ENCODE measurements at regions not wholly inside any gene's neighbourhood (a gene's known extent, or its start where the extent isn't known, plus 50 kb on each side); places are given as distances from the start of the nearest gene placed in this dataset.
A peak's percentile ranks its signal among the peaks of the same experiment; 100 is the strongest.

- WGBS (ENCODE audit: low lambda C conversion rate): 74% methylated on average over 2 of the region's 2 CpGs
- CTCF ChIA-PET: no interaction called here
Measured at GRCh38 chr20:11453430-11453829, 464.3 kb upstream of the BTBD3 start.

GRCh38 chr20:11454966-11455799, 462.5 kb upstream of the BTBD3 start:
- no peak for DNase-seq
- Histone ChIP-seq H3K27me3 (ENCODE audit: insufficient read depth) (no peaks in the 10 kb centered on the region), H3K9me3 (no peaks in the 10 kb centered on the region), H3K9me2 (no peaks in the 10 kb centered on the region), H3K36me3 (replicated peaks in 1 of 2; ENCODE audit: control insufficient read depth in 1 of 2, insufficient read depth in 2 of 2, low read length in 1 of 2) (no peaks in the 10 kb centered on the region), H3K79me2 (ENCODE audit: insufficient read depth) (no peaks in the 10 kb centered on the region), H2AFZ (ENCODE audit: low read depth) (peak overlapping the region; percentile 76; the same call in 1 of the 2 replicates), H4K20me1 (ENCODE audit: insufficient read depth) (no peaks in the 10 kb centered on the region), H3K9ac (no peak overlapping the region; the same call in 1 of the 2 replicates), H3K27ac (ENCODE audit: low read depth in 2 of 2, low read length in 1 of 2) (peak overlapping the region in 1 of 2 experiments; percentile 55; a peak in 1 of 4 replicates), H3K4me2 (peak overlapping the region; percentile 62), H3K4me1 (ENCODE audit: control insufficient read depth in 1 of 2, insufficient read depth in 2 of 2, low read depth in 1 of 2, low read length in 1 of 2) (peaks cover 0 to 30% of the 10 kb centered on the region in 2 experiments; a peak in 2 of 4 replicates), H3F3A (replicated peaks; ENCODE audit: insufficient read depth) (peaks cover 3% of the 10 kb centered on the region), H3K4me3 (ENCODE audit: low read depth in 2 of 2, low read length in 1 of 2) (no peak overlapping the region)
- TF ChIP-seq FOSL2 (IDR thresholded peaks at IDR 0.05; ENCODE audit: borderline replicate concordance, low read depth): peak; percentile 13; the same call in 1 of the 2 replicates
- TF ChIP-seq JUND (IDR thresholded peaks at IDR 0.05): peak; percentile 24; the same call in 1 of the 2 replicates
- no peak for TF ChIP-seq CHD2 (IDR thresholded peaks at IDR 0.05; ENCODE audit: low read length, partially characterized antibody)
- 29% methylated on average over 7 of the region's 7 CpGs for WGBS (ENCODE audit: low lambda C conversion rate)
- CTCF ChIA-PET: interaction anchor here (1.3 kb wide), 1 partner anchor 8 kb away, joined by 3 read pairs; no protein-coding TSS in a partner anchor
- POLR2A ChIA-PET: no interaction called here

More at GRCh38 chr20:11453430-11453829, 464.3 kb upstream of the BTBD3 start:
- Histone ChIP-seq H3F3A (replicated peaks; ENCODE audit: insufficient read depth) (peaks cover 3% of the 10 kb centered on the region), H3K9ac (no peak overlapping the region), H3K27me3 (ENCODE audit: insufficient read depth) (no peaks in the 10 kb centered on the region), H3K9me2 (no peaks in the 10 kb centered on the region), H3K4me1 (ENCODE audit: control insufficient read depth in 1 of 2, insufficient read depth in 2 of 2, low read depth in 1 of 2, low read length in 1 of 2) (peaks cover 0 to 30% of the 10 kb centered on the region in 2 experiments; a peak in 2 of 4 replicates), H3K36me3 (replicated peaks in 1 of 2; ENCODE audit: control insufficient read depth in 1 of 2, insufficient read depth in 2 of 2, low read length in 1 of 2) (no peaks in the 10 kb centered on the region), H3K4me3 (ENCODE audit: low read depth in 2 of 2, low read length in 1 of 2) (no peak overlapping the region), H3K4me2 (no peak overlapping the region), H2AFZ (ENCODE audit: low read depth) (no peak overlapping the region), H3K79me2 (ENCODE audit: insufficient read depth) (no peaks in the 10 kb centered on the region), H4K20me1 (ENCODE audit: insufficient read depth) (no peaks in the 10 kb centered on the region), H3K27ac (ENCODE audit: low read depth in 2 of 2, low read length in 1 of 2) (no peak overlapping the region), H3K9me3 (no peaks in the 10 kb centered on the region)
- DNase-seq: no peak
- POLR2A ChIA-PET: no interaction called here
- TF ChIP-seq SIN3A (IDR thresholded peaks at IDR 0.05; ENCODE audit: borderline replicate concordance, low read depth, low read length) (no peak), RXRA (IDR thresholded peaks at IDR 0.05; ENCODE audit: borderline replicate concordance, low read depth) (peak; percentile 83), FOSL2 (IDR thresholded peaks at IDR 0.05; ENCODE audit: borderline replicate concordance, low read depth) (peak; percentile 31; the same call in 1 of the 2 replicates)

- CTCF ChIA-PET: no interaction called here
- no peak for TF ChIP-seq YY1 (IDR thresholded peaks at IDR 0.05; ENCODE audit: low read depth)
- TF ChIP-seq SMC3 (IDR thresholded peaks at IDR 0.05; ENCODE audit: low read depth, low read length): no peak
- no peak for TF ChIP-seq USF2 (IDR thresholded peaks at IDR 0.05; ENCODE audit: borderline replicate concordance, low read depth, low read length)
- peaks cover 0 to 24% of the 10 kb centered on the region in 2 experiments; a peak in 2 of 4 replicates for H3K4me1 ChIP-seq (ENCODE audit: control insufficient read depth in 1 of 2, insufficient read depth in 2 of 2, low read depth in 1 of 2, low read length in 1 of 2)
- no peak overlapping the region for H2AFZ ChIP-seq (ENCODE audit: low read depth)
- no peaks in the 10 kb centered on the region for H4K20me1 ChIP-seq (ENCODE audit: insufficient read depth)
- no peak overlapping the region for H3K4me3 ChIP-seq (ENCODE audit: low read depth in 2 of 2, low read length in 1 of 2)
- no peaks in the 10 kb centered on the region for H3K9me2 ChIP-seq
- peaks cover 3% of the 10 kb centered on the region for H3F3A ChIP-seq (replicated peaks; ENCODE audit: insufficient read depth)
- H3K27ac ChIP-seq (ENCODE audit: low read depth in 2 of 2, low read length in 1 of 2): no peak overlapping the region
- no peaks in the 10 kb centered on the region for H3K79me2 ChIP-seq (ENCODE audit: insufficient read depth)
- no peak overlapping the region for H3K4me2 ChIP-seq
- H3K9ac ChIP-seq: no peak overlapping the region
- POLR2A ChIA-PET: no interaction called here
- 80% methylated on average over 5 of the region's 5 CpGs for WGBS (ENCODE audit: low lambda C conversion rate)
- no peaks in the 10 kb centered on the region for H3K36me3 ChIP-seq (replicated peaks in 1 of 2; ENCODE audit: control insufficient read depth in 1 of 2, insufficient read depth in 2 of 2, low read length in 1 of 2)
- H3K9me3 ChIP-seq: no peaks in the 10 kb centered on the region
- H3K27me3 ChIP-seq (ENCODE audit: insufficient read depth): no peaks in the 10 kb centered on the region
- DNase-seq: no peak
Measured at GRCh38 chr20:11457488-11457887, 460.2 kb upstream of the BTBD3 start.
